WTC11 (cell line): ENCODE measurements at regions not wholly inside any gene's neighbourhood (a gene's known extent, or its start where the extent isn't known, plus 50 kb on each side); places are given as distances from the start of the nearest gene placed in this dataset.

ENCODE experiments used
- ATAC-seq: fragments of 200-7000 bp; cut with Tn5 transposase; 2 replicates; pipeline ENCODE4 v1.10.0; 2021; ENCODE audit warnings: mild to moderate bottlenecking, moderate library complexity
- CTCF ChIA-PET: fragments of 300-600 bp; sonication (Branson Sonifier 250); formaldehyde crosslinking; loops from one replicate; lab custom pipeline; 2021; ENCODE audit warnings: antibody characterized with exemption; lab: Charles Lee
- POLR2A ChIA-PET: fragments of 350-600 bp; sonication (Branson Sonifier 250); formaldehyde crosslinking; loops from one replicate; lab custom pipeline; 2021; ENCODE audit warnings: antibody characterized with exemption; lab: Charles Lee
- DNase-seq: peaks from one replicate; pipeline ENCODE4 v3.0.0; 2021; ENCODE audit warnings: low spot score
- H3K27ac Mint-ChIP-seq: 2 replicates; pipeline ENCODE4 v1.8.0; 2021; ENCODE audit warnings: mixed read lengths
- H3K27me3 Mint-ChIP-seq: 2 replicates; pipeline ENCODE4 v1.8.0; 2021; ENCODE audit warnings: low read depth, mild to moderate bottlenecking, moderate library complexity, mixed read lengths
- H3K36me3 Mint-ChIP-seq: 2 replicates; pipeline ENCODE4 v1.8.0; 2021; ENCODE audit warnings: mixed read lengths
- H3K4me1 Mint-ChIP-seq: 2 replicates; pipeline ENCODE4 v1.8.0; 2022; ENCODE audit warnings: mixed read lengths
- H3K4me3 Mint-ChIP-seq: 2 replicates; pipeline ENCODE4 v1.8.0; 2021; ENCODE audit warnings: mild to moderate bottlenecking, moderate library complexity, mixed read lengths
- H3K9me3 Mint-ChIP-seq: 2 replicates; pipeline ENCODE4 v1.8.0; 2021; ENCODE audit warnings: mixed read lengths
- AR ChIP-seq: fragments of 250-450 bp; sonication (Bioruptor Pico); IDR thresholded peaks from 2 replicates; pipeline ENCODE4 v1.9.0; 2021; ENCODE audit warnings: mild to moderate bottlenecking
- CTCF ChIP-seq: fragments of 200-600 bp; IDR thresholded peaks from 2 replicates; pipeline ENCODE4 v1.8.0; 2022; ENCODE audit warnings: antibody characterized with exemption
- E2F4 ChIP-seq: sonication (generic); formaldehyde crosslinking; IDR thresholded peaks from 2 replicates; pipeline ENCODE4 v1.8.1; 2022; ENCODE audit warnings: low read depth, mild to moderate bottlenecking, moderate library complexity, missing genetic modification reagents, borderline replicate concordance
- ELF4 ChIP-seq: sonication (generic); formaldehyde crosslinking; IDR thresholded peaks from 2 replicates; pipeline ENCODE4 v1.8.1; 2022; ENCODE audit warnings: low read depth, mild to moderate bottlenecking, moderate library complexity, missing genetic modification reagents
- ERG ChIP-seq: fragments of 250-450 bp; sonication (Bioruptor Pico); IDR thresholded peaks from 2 replicates; pipeline ENCODE4 v1.8.0; 2021; ENCODE audit warnings: mild to moderate bottlenecking
- ETV6 ChIP-seq: sonication (generic); formaldehyde crosslinking; IDR thresholded peaks from 2 replicates; pipeline ENCODE4 v1.8.1; 2022; ENCODE audit warnings: mild to moderate bottlenecking, missing genetic modification reagents
- GABPB1 ChIP-seq: sonication (generic); formaldehyde crosslinking; IDR thresholded peaks from 2 replicates; pipeline ENCODE4 v1.8.1; 2023; ENCODE audit warnings: mild to moderate bottlenecking, missing genetic modification reagents
- GTF2I ChIP-seq: fragments of 250-450 bp; sonication (Bioruptor Pico); conservative IDR thresholded peaks from 2 replicates; pipeline ENCODE4 v1.4.0; 2021; ENCODE audit warnings: mild to moderate bottlenecking
- HMGA2 ChIP-seq: fragments of 250-450 bp; sonication (Bioruptor Pico); IDR thresholded peaks from 2 replicates; pipeline ENCODE4 v1.4.0; 2021; ENCODE audit warnings: mild to moderate bottlenecking, moderate library complexity
- IRF2 ChIP-seq: sonication (generic); formaldehyde crosslinking; IDR thresholded peaks from 2 replicates; pipeline ENCODE4 v1.8.0; 2022; ENCODE audit warnings: low read depth, missing genetic modification reagents, borderline replicate concordance
- KAT7 ChIP-seq: sonication (generic); formaldehyde crosslinking; IDR thresholded peaks from 2 replicates; pipeline ENCODE4 v1.8.1; 2023; ENCODE audit warnings: missing genetic modification reagents, mild to moderate bottlenecking, borderline replicate concordance
- MAX ChIP-seq: sonication (generic); formaldehyde crosslinking; IDR thresholded peaks from 2 replicates; pipeline ENCODE4 v1.8.0; 2022; ENCODE audit warnings: mild to moderate bottlenecking, missing genetic modification reagents
- NFATC4 ChIP-seq: fragments of 250-450 bp; sonication (Bioruptor Pico); IDR thresholded peaks from 2 replicates; pipeline ENCODE4 v1.9.0; 2021; ENCODE audit warnings: mild to moderate bottlenecking
- NFE2L1 ChIP-seq: sonication (generic); formaldehyde crosslinking; IDR thresholded peaks from 2 replicates; pipeline ENCODE4 v1.8.1; 2023; ENCODE audit warnings: missing genetic modification reagents
- NR2C2 ChIP-seq: sonication (generic); formaldehyde crosslinking; IDR thresholded peaks from 2 replicates; pipeline ENCODE4 v1.8.0; 2022; ENCODE audit warnings: mild to moderate bottlenecking, missing genetic modification reagents
- NR3C1 ChIP-seq: sonication (generic); formaldehyde crosslinking; conservative IDR thresholded peaks from 2 replicates; pipeline ENCODE4 v1.8.1; 2023; ENCODE audit warnings: low read depth, mild to moderate bottlenecking, missing genetic modification reagents
- SP1 ChIP-seq: sonication (generic); formaldehyde crosslinking; conservative IDR thresholded peaks from 2 replicates; pipeline ENCODE4 v1.8.1; 2022; ENCODE audit warnings: missing genetic modification reagents
- TP53 ChIP-seq: sonication (generic); formaldehyde crosslinking; IDR thresholded peaks from 2 replicates; pipeline ENCODE4 v1.8.1; 2023; ENCODE audit warnings: mild to moderate bottlenecking, missing genetic modification reagents
- USF2 ChIP-seq: sonication (generic); formaldehyde crosslinking; IDR thresholded peaks from 2 replicates; pipeline ENCODE4 v1.8.1; 2023; ENCODE audit warnings: mild to moderate bottlenecking, missing genetic modification reagents, moderate library complexity
- ZBTB21 ChIP-seq: sonication (generic); formaldehyde crosslinking; IDR thresholded peaks from 2 replicates; pipeline ENCODE4 v1.8.1; 2023; ENCODE audit warnings: mild to moderate bottlenecking, missing genetic modification reagents, borderline replicate concordance
- ZNF121 ChIP-seq: sonication (generic); formaldehyde crosslinking; IDR thresholded peaks from 2 replicates; pipeline ENCODE4 v1.8.0; 2023; ENCODE audit warnings: missing genetic modification reagents
- ZNF263 ChIP-seq: sonication (generic); formaldehyde crosslinking; IDR thresholded peaks from 2 replicates; pipeline ENCODE4 v1.8.1; 2022; ENCODE audit warnings: low read depth, mild to moderate bottlenecking, moderate library complexity, missing genetic modification reagents
- ZNF416 ChIP-seq: fragments of 250-450 bp; sonication (Bioruptor Pico); IDR thresholded peaks from 2 replicates; pipeline ENCODE4 v1.9.0; 2021; ENCODE audit warnings: mild to moderate bottlenecking, inconsistent platforms
- ZNF425 ChIP-seq: fragments of 250-450 bp; sonication (Bioruptor Pico); conservative IDR thresholded peaks from 2 replicates; pipeline ENCODE4 v1.9.0; 2021; ENCODE audit warnings: mild to moderate bottlenecking

GRCh38 chr5:89695371-89695770 lies 714.2 kb downstream of the CETN3 start:
- no peak for ATAC-seq
- POLR2A ChIA-PET = no interaction called here

GRCh38 chr5:89694026-89694550 lies 715.5 kb downstream of the CETN3 start:
- Mint-ChIP-seq H3K27ac (no peak overlapping the region), H3K27me3 (no peaks in the 10 kb centered on the region), H3K36me3 (no peaks in the 10 kb centered on the region), H3K4me1 (peaks cover 44% of the 10 kb centered on the region), H3K9me3 (no peaks in the 10 kb centered on the region)
- ChIA-PET CTCF (no interaction called here), POLR2A (no interaction called here)
- ATAC-seq = no peak
- DNase-seq = no peak
- no peak for TF ChIP-seq ZNF263 (CRISPR knock-in tag)
- TF ChIP-seq NR2C2 (CRISPR knock-in tag) = no peak
- TF ChIP-seq ETV6 (CRISPR knock-in tag) = no peak
- TF ChIP-seq E2F4 (CRISPR knock-in tag) = no peak
- TF ChIP-seq GTF2I (CRISPR knock-in tag) = no peak
- no peak for TF ChIP-seq NR3C1 (CRISPR knock-in tag)
- no peak for TF ChIP-seq NFATC4 (CRISPR knock-in tag)
- TF ChIP-seq TP53 (CRISPR knock-in tag) = no peak
- no peak for TF ChIP-seq HMGA2 (CRISPR knock-in tag)
- TF ChIP-seq ELF4 (CRISPR knock-in tag) = no peak
- no peak for TF ChIP-seq IRF2
- TF ChIP-seq CTCF = no peak
- no peak for TF ChIP-seq USF2
- no peak for TF ChIP-seq AR (CRISPR knock-in tag)
- TF ChIP-seq, all 79 proteins: peak for 0
- H3K4me3 Mint-ChIP-seq = no peak overlapping the region

More at GRCh38 chr5:89695371-89695770, 714.2 kb downstream of the CETN3 start:
- DNase-seq = no peak
- CTCF ChIA-PET = no interaction called here
- peaks cover 48% of the 10 kb centered on the region for H3K4me1 Mint-ChIP-seq
- no peak overlapping the region for H3K4me3 Mint-ChIP-seq
- 0 out of 2 replicates have a peak, but pooled peaks cover 4% of the 10 kb centered on the region for H3K9me3 Mint-ChIP-seq
- TF ChIP-seq GABPB1 (no peak), MAX (CRISPR knock-in tag) (no peak), IRF2 (no peak), ZNF425 (CRISPR knock-in tag) (no peak), ZNF416 (CRISPR knock-in tag) (no peak), KAT7 (CRISPR knock-in tag) (no peak), NFE2L1 (CRISPR knock-in tag) (no peak), ZNF121 (CRISPR knock-in tag) (no peak), ERG (CRISPR knock-in tag) (no peak), ZBTB21 (CRISPR knock-in tag) (no peak), SP1 (no peak)
- H3K36me3 Mint-ChIP-seq = no peaks in the 10 kb centered on the region
- no peak overlapping the region for H3K27ac Mint-ChIP-seq
- H3K27me3 Mint-ChIP-seq = no peaks in the 10 kb centered on the region
